Left colon (tissue), 2 donors: ENCODE measurements at regions not wholly inside any gene's neighbourhood (a gene's known extent, or its start where the extent isn't known, plus 50 kb on each side); places are given as distances from the start of the nearest gene placed in this dataset.

Experiments
- ATAC-seq: fragments of 200-7000 bp; cut with Tn5 transposase; one replicate; pipeline ENCODE4 v1.9.1; 2020; ENCODE audit warnings: mild to moderate bottlenecking, moderate library complexity
- DNase-seq, 2 donors: peaks; one replicate each; pipeline ENCODE4 v3.0.0-alpha.2; 2020
- intact Hi-C, 2 donors: fragments of 100-400 bp; cut with DNase I in 1 of 2; cut with micrococcal nuclease in 1 of 2; formaldehyde crosslinking; loops; one replicate each; pipeline versions ENCODE4 v1.11.2 to v1.14.0; 2022; cut with DNase I, micrococcal nuclease
- donor health status: DM: no; HTN: no; CAD: no.
- donor health status: DM: yes; HTN: yes; CAD: no.

- ATAC-seq (no peak), DNase-seq (no peak)
- intact Hi-C loops, result no loop called here
These were observed 196.2 kb upstream of the ZNF536 start for GRCh38 chr19:30175987-30176386.

GRCh38 chr19:30178721-30179402, 193.3 kb upstream of the ZNF536 start:
- intact Hi-C loops, result no loop called here
- no peak for ATAC-seq

GRCh38 chr19:30180691-30181090, 191.5 kb upstream of the ZNF536 start:
- no peak for ATAC-seq
- DNase-seq, result no peak
- intact Hi-C loops, result no loop called here

More at GRCh38 chr19:30178721-30179402, 193.3 kb upstream of the ZNF536 start:
- no peak for DNase-seq

- intact Hi-C loops, result no loop called here
- DNase-seq, result no peak
- ATAC-seq, result no peak
These were observed 188.2 kb upstream of the ZNF536 start for GRCh38 chr19:30183807-30184490.

GRCh38 chr19:30202060-30202600, 170.1 kb upstream of the ZNF536 start:
- ATAC-seq, result no peak
- intact Hi-C loops, result no loop called here

GRCh38 chr19:30204721-30205120, 167.5 kb upstream of the ZNF536 start:
- intact Hi-C loops, result no loop called here
- DNase-seq (no peak), ATAC-seq (no peak)

More at GRCh38 chr19:30202060-30202600, 170.1 kb upstream of the ZNF536 start:
- DNase-seq, result no peak

GRCh38 chr19:30206187-30206586, 166.0 kb upstream of the ZNF536 start:
- ATAC-seq (no peak), DNase-seq (no peak)
- intact Hi-C loops, result no loop called here

- no peak for DNase-seq
- ATAC-seq, result no peak
- intact Hi-C loops, result no loop called here
These were observed 164.8 kb upstream of the ZNF536 start for GRCh38 chr19:30207357-30207756.

- no peak for DNase-seq
- ATAC-seq, result no peak
- intact Hi-C loops, result no loop called here
These were observed 163.6 kb upstream of the ZNF536 start for GRCh38 chr19:30208436-30209060.

GRCh38 chr19:30209617-30210600, 162.3 kb upstream of the ZNF536 start:
- intact Hi-C loops, result no loop called here
- no peak for ATAC-seq
- no peak for DNase-seq

- DNase-seq (no peak), ATAC-seq (no peak)
- intact Hi-C loops, result no loop called here
These were observed 159.6 kb upstream of the ZNF536 start for GRCh38 chr19:30212574-30212973.

- intact Hi-C loops, result no loop called here
- ATAC-seq (no peak), DNase-seq (no peak)
These were observed 157.5 kb upstream of the ZNF536 start for GRCh38 chr19:30214651-30215051.

- no peak for ATAC-seq
- intact Hi-C loops, result no loop called here
- DNase-seq, result no peak
These were observed 156.9 kb upstream of the ZNF536 start for GRCh38 chr19:30215248-30215647.

GRCh38 chr19:30216453-30216852, 155.7 kb upstream of the ZNF536 start:
- ATAC-seq, result no peak
- intact Hi-C loops, result no loop called here
- no peak for DNase-seq

- DNase-seq (no peak), ATAC-seq (no peak)
- intact Hi-C loops, result no loop called here
These were observed 154.7 kb upstream of the ZNF536 start for GRCh38 chr19:30217461-30217860.

GRCh38 chr19:30219702-30220101, 152.5 kb upstream of the ZNF536 start:
- ATAC-seq, result no peak
- intact Hi-C loops, result no loop called here
- no peak for DNase-seq

- DNase-seq (no peak), ATAC-seq (no peak)
- intact Hi-C loops, result no loop called here
These were observed 151.0 kb upstream of the ZNF536 start for GRCh38 chr19:30221176-30221575.

GRCh38 chr19:30222428-30222873, 149.7 kb upstream of the ZNF536 start:
- intact Hi-C loops, result no loop called here
- ATAC-seq, result no peak

More at GRCh38 chr19:30222428-30222873, 149.7 kb upstream of the ZNF536 start:
- no peak for DNase-seq
